ENCODE measurements at regions not wholly inside any gene's neighbourhood (a gene's known extent, or its start where the extent isn't known, plus 50 kb on each side); places are given as distances from the start of the nearest gene placed in this dataset.

- H3K4me3 ChIP-seq (ENCODE audit: low read depth in 1 of 2, low read length in 2 of 2), result no peak overlapping the region
Observed at GRCh38 chr22:44394246-44395117, 81.7 kb upstream of the SHISAL1 start.

GRCh38 chr22:44393066-44393465, 80.3 kb upstream of the SHISAL1 start:
- H3K27me3 ChIP-seq (ENCODE audit: insufficient read depth, low read length, poor library complexity), result no peaks in the 10 kb centered on the region
- no peak for ATAC-seq (ENCODE audit: insufficient read depth, low read depth)
- TF ChIP-seq EZH2 (IDR thresholded peaks at IDR 0.05; ENCODE audit: borderline replicate concordance, low read depth, low read length, severe bottlenecking), result no peak
- TF ChIP-seq, protein P1, sequence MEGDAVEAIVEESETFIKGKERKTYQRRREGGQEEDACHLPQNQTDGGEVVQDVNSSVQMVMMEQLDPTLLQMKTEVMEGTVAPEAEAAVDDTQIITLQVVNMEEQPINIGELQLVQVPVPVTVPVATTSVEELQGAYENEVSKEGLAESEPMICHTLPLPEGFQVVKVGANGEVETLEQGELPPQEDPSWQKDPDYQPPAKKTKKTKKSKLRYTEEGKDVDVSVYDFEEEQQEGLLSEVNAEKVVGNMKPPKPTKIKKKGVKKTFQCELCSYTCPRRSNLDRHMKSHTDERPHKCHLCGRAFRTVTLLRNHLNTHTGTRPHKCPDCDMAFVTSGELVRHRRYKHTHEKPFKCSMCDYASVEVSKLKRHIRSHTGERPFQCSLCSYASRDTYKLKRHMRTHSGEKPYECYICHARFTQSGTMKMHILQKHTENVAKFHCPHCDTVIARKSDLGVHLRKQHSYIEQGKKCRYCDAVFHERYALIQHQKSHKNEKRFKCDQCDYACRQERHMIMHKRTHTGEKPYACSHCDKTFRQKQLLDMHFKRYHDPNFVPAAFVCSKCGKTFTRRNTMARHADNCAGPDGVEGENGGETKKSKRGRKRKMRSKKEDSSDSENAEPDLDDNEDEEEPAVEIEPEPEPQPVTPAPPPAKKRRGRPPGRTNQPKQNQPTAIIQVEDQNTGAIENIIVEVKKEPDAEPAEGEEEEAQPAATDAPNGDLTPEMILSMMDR (IDR thresholded peaks at IDR 0.05; ENCODE audit: borderline replicate concordance, extremely low read depth, low read length, poor library complexity, severe bottlenecking), result no peak

More at GRCh38 chr22:44394246-44395117, 81.7 kb upstream of the SHISAL1 start:
- H3K79me2 ChIP-seq (ENCODE audit: insufficient read depth, low read length), result no peaks in the 10 kb centered on the region
- no peak overlapping the region for H3K4me2 ChIP-seq (ENCODE audit: insufficient read depth, low read length)
- H3K36me3 ChIP-seq (ENCODE audit: insufficient read depth, low read length), result no peaks in the 10 kb centered on the region
- DNase-seq (no peak), ATAC-seq (ENCODE audit: insufficient read depth, low read depth) (no peak)
- H2AFZ ChIP-seq (ENCODE audit: low read depth, low read length), result no peak overlapping the region
- no peaks in the 10 kb centered on the region for H3K4me1 ChIP-seq (ENCODE audit: insufficient read depth, low read length)
- H3K27ac ChIP-seq (ENCODE audit: low read length), result no peak overlapping the region
- TF ChIP-seq, protein P1 (IDR thresholded peaks at IDR 0.05; ENCODE audit: borderline replicate concordance, extremely low read depth, low read length, poor library complexity, severe bottlenecking), result no peak
- TF ChIP-seq EZH2 (IDR thresholded peaks at IDR 0.05; ENCODE audit: borderline replicate concordance, low read depth, low read length, severe bottlenecking), result no peak
- no peaks in the 10 kb centered on the region for H4K20me1 ChIP-seq (ENCODE audit: insufficient read depth, low read length)
- H3K9me3 ChIP-seq (ENCODE audit: insufficient read depth, low read length, severe bottlenecking), result no peaks in the 10 kb centered on the region
- no peak overlapping the region for H3K9ac ChIP-seq (ENCODE audit: low read depth, low read length)
- H3K27me3 ChIP-seq (ENCODE audit: insufficient read depth, low read length, poor library complexity), result no peaks in the 10 kb centered on the region

DNA sequence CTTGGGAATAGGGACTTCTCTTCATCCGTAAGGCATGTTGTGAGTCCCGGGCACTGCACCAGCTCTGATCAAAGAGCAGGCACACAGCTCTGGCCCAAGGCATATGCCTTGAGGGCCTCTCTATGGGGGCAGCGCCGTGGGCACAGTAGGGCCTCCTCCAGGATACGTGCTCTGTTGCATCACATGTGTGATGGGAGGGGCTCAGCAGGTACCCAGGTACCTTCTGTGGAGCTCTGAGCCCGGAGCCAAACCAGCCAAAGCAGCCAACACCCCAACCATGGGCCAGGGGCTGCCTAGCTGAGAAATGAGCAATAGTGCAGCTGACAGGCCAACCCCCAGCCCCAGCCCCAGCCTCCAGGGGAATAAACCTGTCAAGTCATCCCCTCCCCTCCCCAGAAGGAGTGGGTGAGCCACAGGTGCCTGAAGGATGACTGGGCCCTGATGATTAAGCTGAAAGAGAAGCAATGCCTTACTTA, 79.7 kb upstream of the SHISAL1 start:
- Histone ChIP-seq H3K27ac (ENCODE audit: low read length) (no peak overlapping the region), H3K79me2 (ENCODE audit: insufficient read depth, low read length) (no peaks in the 10 kb centered on the region), H3K4me2 (ENCODE audit: insufficient read depth, low read length) (no peak overlapping the region), H3K4me3 (ENCODE audit: low read depth in 1 of 2, low read length in 2 of 2) (no peak overlapping the region), H4K20me1 (ENCODE audit: insufficient read depth, low read length) (no peaks in the 10 kb centered on the region), H2AFZ (ENCODE audit: low read depth, low read length) (no peak overlapping the region), H3K27me3 (ENCODE audit: insufficient read depth, low read length, poor library complexity) (no peaks in the 10 kb centered on the region), H3K4me1 (ENCODE audit: insufficient read depth, low read length) (no peaks in the 10 kb centered on the region), H3K9me3 (ENCODE audit: insufficient read depth, low read length, severe bottlenecking) (no peaks in the 10 kb centered on the region), H3K9ac (ENCODE audit: low read depth, low read length) (no peak overlapping the region), H3K36me3 (ENCODE audit: insufficient read depth, low read length) (no peaks in the 10 kb centered on the region)
- ATAC-seq (ENCODE audit: insufficient read depth, low read depth) (no peak), DNase-seq (no peak)
- TF ChIP-seq, protein P1 (IDR thresholded peaks at IDR 0.05; ENCODE audit: borderline replicate concordance, extremely low read depth, low read length, poor library complexity, severe bottlenecking), result no peak
- TF ChIP-seq EZH2 (IDR thresholded peaks at IDR 0.05; ENCODE audit: borderline replicate concordance, low read depth, low read length, severe bottlenecking), result no peak

More at GRCh38 chr22:44393066-44393465, 80.3 kb upstream of the SHISAL1 start:
- no peak overlapping the region for H3K9ac ChIP-seq (ENCODE audit: low read depth, low read length)
- H3K4me3 ChIP-seq (ENCODE audit: low read depth in 1 of 2, low read length in 2 of 2), result no peak overlapping the region
- H3K36me3 ChIP-seq (ENCODE audit: insufficient read depth, low read length), result no peaks in the 10 kb centered on the region
- no peaks in the 10 kb centered on the region for H3K79me2 ChIP-seq (ENCODE audit: insufficient read depth, low read length)
- H3K27ac ChIP-seq (ENCODE audit: low read length), result no peak overlapping the region
- no peaks in the 10 kb centered on the region for H4K20me1 ChIP-seq (ENCODE audit: insufficient read depth, low read length)
- no peak overlapping the region for H2AFZ ChIP-seq (ENCODE audit: low read depth, low read length)
- no peak for DNase-seq
- H3K4me2 ChIP-seq (ENCODE audit: insufficient read depth, low read length), result no peak overlapping the region
- no peaks in the 10 kb centered on the region for H3K9me3 ChIP-seq (ENCODE audit: insufficient read depth, low read length, severe bottlenecking)
- H3K4me1 ChIP-seq (ENCODE audit: insufficient read depth, low read length), result no peaks in the 10 kb centered on the region
